ENCODE measurements at regions not wholly inside any gene's neighbourhood (a gene's known extent, or its start where the extent isn't known, plus 50 kb on each side); places are given as distances from the start of the nearest gene placed in this dataset.

DNA sequence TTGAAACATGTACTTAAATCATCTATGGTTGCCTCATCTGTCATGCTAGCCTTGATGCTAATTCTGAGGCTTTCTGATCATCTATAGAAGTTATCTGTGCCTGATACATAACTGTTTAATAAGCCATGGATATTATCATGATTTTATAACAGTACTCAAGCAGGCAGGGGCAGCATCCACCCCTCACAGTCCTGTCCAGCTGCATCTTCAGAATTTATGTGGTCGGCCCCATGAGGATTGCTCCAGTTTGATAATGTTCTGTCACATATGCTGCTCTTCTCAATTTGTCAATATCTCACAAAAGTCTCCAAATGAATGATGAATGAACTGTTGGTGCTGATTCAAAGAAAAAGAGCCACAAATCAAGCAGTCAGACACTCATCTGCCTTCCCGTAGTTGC, 335.1 kb upstream of the POM121L12 start:
- TF ChIP-seq EZH2 (IDR thresholded peaks at IDR 0.05; ENCODE audit: borderline replicate concordance, low read length) = no peak
- TF ChIP-seq, protein P1, sequence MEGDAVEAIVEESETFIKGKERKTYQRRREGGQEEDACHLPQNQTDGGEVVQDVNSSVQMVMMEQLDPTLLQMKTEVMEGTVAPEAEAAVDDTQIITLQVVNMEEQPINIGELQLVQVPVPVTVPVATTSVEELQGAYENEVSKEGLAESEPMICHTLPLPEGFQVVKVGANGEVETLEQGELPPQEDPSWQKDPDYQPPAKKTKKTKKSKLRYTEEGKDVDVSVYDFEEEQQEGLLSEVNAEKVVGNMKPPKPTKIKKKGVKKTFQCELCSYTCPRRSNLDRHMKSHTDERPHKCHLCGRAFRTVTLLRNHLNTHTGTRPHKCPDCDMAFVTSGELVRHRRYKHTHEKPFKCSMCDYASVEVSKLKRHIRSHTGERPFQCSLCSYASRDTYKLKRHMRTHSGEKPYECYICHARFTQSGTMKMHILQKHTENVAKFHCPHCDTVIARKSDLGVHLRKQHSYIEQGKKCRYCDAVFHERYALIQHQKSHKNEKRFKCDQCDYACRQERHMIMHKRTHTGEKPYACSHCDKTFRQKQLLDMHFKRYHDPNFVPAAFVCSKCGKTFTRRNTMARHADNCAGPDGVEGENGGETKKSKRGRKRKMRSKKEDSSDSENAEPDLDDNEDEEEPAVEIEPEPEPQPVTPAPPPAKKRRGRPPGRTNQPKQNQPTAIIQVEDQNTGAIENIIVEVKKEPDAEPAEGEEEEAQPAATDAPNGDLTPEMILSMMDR (conservative IDR thresholded peaks at IDR 0.05 in 1 of 2, IDR thresholded peaks at IDR 0.05 in 1 of 2; ENCODE audit: extremely low read depth in 1 of 2, insufficient read depth in 1 of 2, low read depth in 1 of 2, low read length in 2 of 2) = no peak

Data from mammary epithelial cell (primary cell).